ENCODE measurements at regions not wholly inside any gene's neighbourhood (a gene's known extent, or its start where the extent isn't known, plus 50 kb on each side); places are given as distances from the start of the nearest gene placed in this dataset.

GRCh38 chr11:97218011-97218410, 828.2 kb downstream of the JRKL start:
- Mint-ChIP-seq H3K4me3 (no peak overlapping the region), H3K4me1 (ENCODE audit: low read depth) (no peaks in the 10 kb centered on the region), H3K27ac (no peak overlapping the region), H3K9me3 (peaks cover 7% of the 10 kb centered on the region), H3K36me3 (ENCODE audit: low read depth) (no peaks in the 10 kb centered on the region), H3K27me3 (no peaks in the 10 kb centered on the region)

DNA sequence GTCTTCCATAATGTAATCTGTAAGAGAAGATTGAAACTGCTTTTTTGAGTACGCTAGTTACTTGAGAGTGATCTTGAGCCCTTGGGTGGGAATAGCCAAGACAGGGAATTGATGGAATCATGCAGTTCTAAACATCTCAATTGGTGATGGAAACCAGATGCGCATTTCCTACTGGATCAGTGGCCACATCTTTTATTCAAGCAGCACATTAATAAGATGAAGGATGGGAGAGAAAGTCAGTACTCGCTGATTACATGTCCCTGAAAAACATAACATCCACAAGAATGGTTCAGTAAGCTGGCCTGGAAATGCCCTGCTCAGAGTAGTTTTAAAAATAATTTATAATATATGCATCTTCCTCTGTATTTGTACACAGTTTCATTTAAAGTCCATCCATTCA, 833.8 kb downstream of the JRKL start:
- peaks cover 5% of the 10 kb centered on the region for H3K9me3 Mint-ChIP-seq
- H3K4me3 Mint-ChIP-seq, result no peak overlapping the region
- H3K4me1 Mint-ChIP-seq (ENCODE audit: low read depth), result no peaks in the 10 kb centered on the region
- H3K36me3 Mint-ChIP-seq (ENCODE audit: low read depth), result no peaks in the 10 kb centered on the region
- no peak overlapping the region for H3K27ac Mint-ChIP-seq
- no peaks in the 10 kb centered on the region for H3K27me3 Mint-ChIP-seq

DNA sequence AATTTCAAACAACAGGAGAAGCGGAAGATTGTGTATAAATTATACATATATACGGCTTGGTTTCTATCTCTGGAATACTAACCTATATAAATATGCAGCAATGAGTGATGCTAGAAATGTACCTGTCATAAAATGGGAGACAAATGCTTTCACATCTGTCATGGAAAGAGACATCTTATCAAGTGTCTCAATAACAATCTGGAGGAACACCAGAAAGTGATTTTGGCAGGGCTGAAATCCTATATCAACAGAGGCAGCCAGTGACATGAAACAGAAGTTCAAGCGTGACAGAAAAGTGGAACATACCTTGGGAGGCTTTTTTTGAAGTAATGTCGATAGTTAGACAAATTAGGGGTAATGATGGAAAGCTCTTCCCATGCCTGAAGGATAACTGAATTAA, 834.6 kb downstream of the JRKL start:
- no peaks in the 10 kb centered on the region for H3K27me3 Mint-ChIP-seq
- no peaks in the 10 kb centered on the region for H3K36me3 Mint-ChIP-seq (ENCODE audit: low read depth)
- no peak overlapping the region for H3K4me3 Mint-ChIP-seq
- no peak overlapping the region for H3K27ac Mint-ChIP-seq
- peaks cover 8% of the 10 kb centered on the region for H3K9me3 Mint-ChIP-seq
- H3K4me1 Mint-ChIP-seq (ENCODE audit: low read depth), result no peaks in the 10 kb centered on the region

DNA sequence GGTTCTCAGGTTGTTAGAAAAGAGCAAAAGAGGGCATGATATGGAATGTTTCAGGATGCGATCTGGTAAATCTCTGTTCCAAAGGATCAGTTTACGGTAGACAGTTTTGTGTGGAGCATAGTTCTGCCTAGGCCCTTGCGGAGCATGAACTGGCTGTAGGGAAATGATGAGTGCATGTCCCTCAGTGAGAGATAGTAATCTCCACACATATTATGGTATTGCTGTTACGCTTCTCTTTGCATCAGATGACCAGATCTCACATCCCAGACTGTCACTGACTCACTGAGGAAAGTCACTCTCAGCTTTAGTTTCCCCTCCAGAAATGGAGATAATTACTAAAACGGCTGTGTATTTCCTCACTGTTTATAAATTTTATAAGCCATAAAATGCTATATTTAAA, 836.0 kb downstream of the JRKL start:
- H3K27ac Mint-ChIP-seq, result no peak overlapping the region
- no peaks in the 10 kb centered on the region for H3K36me3 Mint-ChIP-seq (ENCODE audit: low read depth)
- H3K27me3 Mint-ChIP-seq, result no peaks in the 10 kb centered on the region
- peaks cover 15% of the 10 kb centered on the region for H3K9me3 Mint-ChIP-seq
- no peak overlapping the region for H3K4me3 Mint-ChIP-seq
- H3K4me1 Mint-ChIP-seq (ENCODE audit: low read depth), result no peaks in the 10 kb centered on the region

GRCh38 chr11:97229936-97230335, 840.1 kb downstream of the JRKL start:
- Mint-ChIP-seq H3K27ac (no peak overlapping the region), H3K4me1 (ENCODE audit: low read depth) (no peaks in the 10 kb centered on the region), H3K36me3 (ENCODE audit: low read depth) (no peaks in the 10 kb centered on the region), H3K9me3 (peaks cover 9% of the 10 kb centered on the region), H3K27me3 (no peaks in the 10 kb centered on the region), H3K4me3 (no peak overlapping the region)

DNA sequence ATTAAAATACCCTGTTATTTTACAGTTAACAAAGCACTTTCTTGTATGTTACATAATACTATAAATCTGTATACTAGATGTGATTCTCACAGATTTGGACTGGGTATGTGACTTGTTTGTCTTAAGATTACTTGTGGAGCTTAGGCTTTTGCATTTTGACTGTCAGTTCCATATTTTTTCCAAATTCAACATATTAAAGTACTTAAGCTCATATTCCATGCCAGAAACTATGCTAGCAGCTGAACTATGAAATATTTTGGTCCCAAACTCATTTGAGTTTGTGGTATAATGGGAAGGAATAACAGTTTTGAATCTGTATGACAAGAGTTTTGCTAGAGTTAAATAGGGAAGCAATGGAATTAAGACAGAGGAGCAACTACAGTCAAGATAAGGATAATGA, 841.4 kb downstream of the JRKL start:
- Mint-ChIP-seq H3K27ac (no peak overlapping the region), H3K27me3 (no peaks in the 10 kb centered on the region), H3K4me3 (no peak overlapping the region), H3K9me3 (peaks cover 9% of the 10 kb centered on the region), H3K4me1 (ENCODE audit: low read depth) (no peaks in the 10 kb centered on the region), H3K36me3 (ENCODE audit: low read depth) (no peaks in the 10 kb centered on the region)

- Mint-ChIP-seq H3K4me1 (ENCODE audit: low read depth) (no peaks in the 10 kb centered on the region), H3K27me3 (no peaks in the 10 kb centered on the region), H3K4me3 (no peak overlapping the region), H3K9me3 (peaks cover 9% of the 10 kb centered on the region), H3K36me3 (ENCODE audit: low read depth) (no peaks in the 10 kb centered on the region), H3K27ac (no peak overlapping the region)
Observed at GRCh38 chr11:97234016-97234415, 844.2 kb downstream of the JRKL start.

DNA sequence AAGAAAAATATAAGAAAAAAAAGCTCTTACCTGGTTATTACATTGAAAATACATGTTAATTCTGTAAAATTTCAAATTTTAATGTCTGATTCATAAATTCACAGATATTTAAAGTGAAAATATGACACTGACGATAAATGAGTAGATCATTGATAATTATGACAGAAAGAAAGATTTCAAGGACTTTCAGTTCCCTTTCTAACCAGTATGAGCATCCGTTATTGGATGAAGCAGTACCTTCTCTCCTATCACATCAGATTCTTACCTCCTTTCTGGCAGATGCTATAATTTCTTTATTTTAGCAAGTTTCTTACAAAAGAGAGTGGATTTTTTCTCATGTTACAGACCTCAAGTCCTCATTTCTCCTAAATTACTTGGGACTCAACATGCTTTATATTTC, 847.3 kb downstream of the JRKL start:
- H3K9me3 Mint-ChIP-seq, result no peaks in the 10 kb centered on the region
- H3K36me3 Mint-ChIP-seq (ENCODE audit: low read depth), result no peaks in the 10 kb centered on the region
- H3K27ac Mint-ChIP-seq, result no peak overlapping the region
- H3K27me3 Mint-ChIP-seq, result no peaks in the 10 kb centered on the region
- H3K4me3 Mint-ChIP-seq, result no peak overlapping the region
- no peaks in the 10 kb centered on the region for H3K4me1 Mint-ChIP-seq (ENCODE audit: low read depth)

- H3K9me3 Mint-ChIP-seq, result peaks cover 13% of the 10 kb centered on the region
- no peaks in the 10 kb centered on the region for H3K4me1 Mint-ChIP-seq (ENCODE audit: low read depth)
- H3K4me3 Mint-ChIP-seq, result no peak overlapping the region
- no peak overlapping the region for H3K27ac Mint-ChIP-seq
- no peaks in the 10 kb centered on the region for H3K27me3 Mint-ChIP-seq
- H3K36me3 Mint-ChIP-seq (ENCODE audit: low read depth), result no peaks in the 10 kb centered on the region
Observed at GRCh38 chr11:97247601-97248000, 857.8 kb downstream of the JRKL start.

DNA sequence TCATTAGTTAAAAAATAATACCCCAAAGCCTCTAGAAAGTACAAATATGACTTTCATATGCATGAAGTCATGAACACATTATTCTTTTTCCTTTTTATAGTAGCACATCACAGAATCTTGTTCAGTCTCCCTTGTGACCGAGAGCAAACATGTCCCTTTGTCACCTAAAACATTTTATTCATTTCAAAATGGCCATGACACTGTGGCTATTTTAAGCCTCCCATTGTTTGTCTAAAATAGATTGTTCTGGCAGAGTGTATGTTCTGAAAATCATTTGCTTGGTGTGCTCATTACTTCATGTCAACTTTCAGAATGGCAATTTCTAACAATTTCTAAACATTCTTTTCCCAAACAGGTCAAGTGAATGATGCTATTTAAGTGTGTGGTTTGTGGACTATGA, 865.0 kb downstream of the JRKL start:
- Mint-ChIP-seq H3K36me3 (ENCODE audit: low read depth) (no peaks in the 10 kb centered on the region), H3K4me1 (ENCODE audit: low read depth) (no peaks in the 10 kb centered on the region), H3K4me3 (no peak overlapping the region), H3K9me3 (no peaks in the 10 kb centered on the region), H3K27me3 (no peaks in the 10 kb centered on the region), H3K27ac (no peak overlapping the region)

DNA sequence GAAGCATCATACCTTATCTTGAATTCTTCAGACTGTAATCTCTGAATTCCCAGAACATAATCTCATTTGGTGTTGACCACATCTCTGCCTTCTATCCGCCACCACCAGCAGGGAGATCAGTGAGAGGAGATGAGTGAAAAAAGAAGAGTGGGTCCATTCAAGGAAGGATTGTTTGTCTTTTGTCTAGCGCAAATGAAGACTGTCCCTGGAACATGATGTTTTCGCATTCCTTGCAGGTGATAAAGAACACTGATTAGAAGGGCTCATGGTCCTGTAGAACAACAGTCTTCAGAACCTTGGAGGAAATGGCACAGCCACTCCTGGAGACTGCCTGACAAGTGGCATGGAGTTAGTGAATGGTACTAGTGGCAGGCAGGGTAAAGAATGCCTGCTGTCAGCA, 869.6 kb downstream of the JRKL start:
- Mint-ChIP-seq H3K9me3 (no peaks in the 10 kb centered on the region), H3K36me3 (ENCODE audit: low read depth) (no peaks in the 10 kb centered on the region), H3K27me3 (no peaks in the 10 kb centered on the region), H3K27ac (no peak overlapping the region), H3K4me3 (no peak overlapping the region), H3K4me1 (ENCODE audit: low read depth) (no peaks in the 10 kb centered on the region)

GRCh38 chr11:97259884-97260283, 870.1 kb downstream of the JRKL start:
- Mint-ChIP-seq H3K4me1 (ENCODE audit: low read depth) (no peaks in the 10 kb centered on the region), H3K9me3 (no peaks in the 10 kb centered on the region), H3K36me3 (ENCODE audit: low read depth) (no peaks in the 10 kb centered on the region), H3K4me3 (no peak overlapping the region), H3K27ac (no peak overlapping the region), H3K27me3 (no peaks in the 10 kb centered on the region)

DNA sequence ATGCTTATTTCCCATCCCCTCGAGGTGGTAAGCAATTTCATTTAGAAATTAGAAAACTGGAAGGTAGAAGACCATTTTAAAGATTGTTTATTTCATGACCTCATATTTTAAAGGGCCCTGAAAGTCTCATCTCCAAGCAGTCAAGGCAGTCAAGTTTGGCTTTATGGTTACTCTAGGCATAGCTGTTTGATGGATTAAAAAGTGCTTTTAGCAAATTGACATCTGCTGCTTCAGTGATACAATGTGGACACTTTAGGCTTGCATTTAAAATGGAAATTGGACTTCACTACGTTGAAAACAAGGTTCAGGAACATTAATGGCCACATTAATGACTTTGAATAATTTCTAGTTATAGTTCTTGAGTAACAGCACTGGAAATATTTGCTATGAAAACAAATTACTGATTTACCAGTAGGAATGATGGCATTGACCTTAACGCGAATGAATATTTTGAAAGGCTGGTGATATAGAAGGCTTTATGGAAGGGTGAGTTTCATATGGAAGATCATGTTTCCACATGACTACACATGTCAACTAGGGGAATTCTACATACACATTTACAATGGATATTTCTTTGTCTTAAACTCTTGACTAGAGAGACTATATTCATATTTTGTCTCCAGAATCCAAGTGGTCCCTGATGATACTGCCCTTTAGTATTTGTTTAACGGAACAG, 873.5 kb downstream of the JRKL start:
- Mint-ChIP-seq H3K27me3 (no peaks in the 10 kb centered on the region), H3K4me1 (ENCODE audit: low read depth) (no peaks in the 10 kb centered on the region), H3K27ac (no peak overlapping the region), H3K36me3 (ENCODE audit: low read depth) (no peaks in the 10 kb centered on the region), H3K4me3 (no peak overlapping the region), H3K9me3 (no peaks in the 10 kb centered on the region)

DNA sequence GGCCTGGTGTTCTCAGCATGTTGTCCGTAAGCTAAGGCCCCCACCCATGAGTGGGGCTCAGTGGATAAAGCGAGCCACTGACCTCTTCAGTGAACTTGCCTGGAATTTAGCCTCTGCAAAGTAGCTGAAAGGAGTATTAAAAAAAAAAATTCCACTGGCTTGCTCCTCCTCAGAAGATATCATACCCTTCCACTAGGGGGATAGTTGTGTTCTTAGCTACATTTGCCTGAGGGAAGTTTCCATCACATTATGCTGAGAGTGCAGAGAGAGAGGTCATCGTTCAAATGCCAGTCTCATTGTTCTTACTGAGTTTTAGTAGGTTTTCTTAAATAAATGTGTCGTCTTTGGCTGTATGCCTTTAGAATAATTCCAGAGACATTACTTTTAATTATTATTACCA, 879.7 kb downstream of the JRKL start:
- Mint-ChIP-seq H3K4me1 (ENCODE audit: low read depth) (no peaks in the 10 kb centered on the region), H3K27ac (no peak overlapping the region), H3K27me3 (no peaks in the 10 kb centered on the region), H3K4me3 (no peak overlapping the region), H3K9me3 (peaks cover 3% of the 10 kb centered on the region), H3K36me3 (ENCODE audit: low read depth) (no peaks in the 10 kb centered on the region)

GRCh38 chr11:97279341-97279740, 889.5 kb downstream of the JRKL start:
- H3K36me3 Mint-ChIP-seq (ENCODE audit: low read depth), result no peaks in the 10 kb centered on the region
- H3K4me1 Mint-ChIP-seq (ENCODE audit: low read depth), result no peaks in the 10 kb centered on the region
- no peaks in the 10 kb centered on the region for H3K27me3 Mint-ChIP-seq
- no peak overlapping the region for H3K27ac Mint-ChIP-seq
- H3K4me3 Mint-ChIP-seq, result no peak overlapping the region
- peaks cover 28% of the 10 kb centered on the region for H3K9me3 Mint-ChIP-seq

- Mint-ChIP-seq H3K27me3 (no peaks in the 10 kb centered on the region), H3K36me3 (ENCODE audit: low read depth) (no peaks in the 10 kb centered on the region), H3K4me1 (ENCODE audit: low read depth) (no peaks in the 10 kb centered on the region), H3K9me3 (peaks cover 20% of the 10 kb centered on the region), H3K27ac (no peak overlapping the region), H3K4me3 (no peak overlapping the region)
Observed at GRCh38 chr11:97280347-97280746, 890.5 kb downstream of the JRKL start.
